HG03139 (cell line): ENCODE measurements at regions not wholly inside any gene's neighbourhood (a gene's known extent, or its start where the extent isn't known, plus 50 kb on each side); places are given as distances from the start of the nearest gene placed in this dataset.

Experiments
- ATAC-seq: cut with Tn5 transposase; IDR thresholded peaks from one replicate; pipeline ENCODE4 v1.9.1; 2021; ENCODE audit not compliant: unreplicated experiment

GRCh38 chr4:83866834-83867621, 331.1 kb downstream of the GPAT3 start:
- no peak for ATAC-seq

GRCh38 chr4:83865417-83866150, 329.7 kb downstream of the GPAT3 start:
- no peak for ATAC-seq

GRCh38 chr4:83864097-83864817, 328.3 kb downstream of the GPAT3 start:
- no peak for ATAC-seq

- ATAC-seq = no peak
Measured at GRCh38 chr4:83862471-83862870, 326.6 kb downstream of the GPAT3 start.

- no peak for ATAC-seq
Measured at GRCh38 chr4:83860200-83860599, 324.3 kb downstream of the GPAT3 start.

GRCh38 chr4:83858131-83858530, 322.2 kb downstream of the GPAT3 start:
- ATAC-seq = no peak

- ATAC-seq = no peak
Measured at GRCh38 chr4:83855044-83855443, 319.1 kb downstream of the GPAT3 start.

GRCh38 chr4:83852085-83852451, 316.2 kb downstream of the GPAT3 start:
- no peak for ATAC-seq

GRCh38 chr4:83851261-83852084, 315.6 kb downstream of the GPAT3 start:
- no peak for ATAC-seq

- ATAC-seq = no peak
Measured at GRCh38 chr4:83850435-83850834, 314.5 kb downstream of the GPAT3 start.

GRCh38 chr4:83846193-83846830, 310.4 kb downstream of the GPAT3 start:
- ATAC-seq = no peak

- ATAC-seq = no peak
Measured at GRCh38 chr4:83839615-83840014, 303.7 kb downstream of the GPAT3 start.

- ATAC-seq = no peak
Measured at GRCh38 chr4:83837614-83838308, 301.9 kb downstream of the GPAT3 start.

GRCh38 chr4:83833920-83834319, 298.0 kb downstream of the GPAT3 start:
- no peak for ATAC-seq

GRCh38 chr4:83832110-83832825, 296.4 kb downstream of the GPAT3 start:
- no peak for ATAC-seq

- no peak for ATAC-seq
Measured at GRCh38 chr4:83831588-83831987, 295.7 kb downstream of the GPAT3 start.

- ATAC-seq = no peak
Measured at GRCh38 chr4:83830138-83830888, 294.4 kb downstream of the GPAT3 start.

- no peak for ATAC-seq
Measured at GRCh38 chr4:83828601-83829000, 292.7 kb downstream of the GPAT3 start.

- no peak for ATAC-seq
Measured at GRCh38 chr4:83821493-83821892, 285.6 kb downstream of the GPAT3 start.
